Activated CD8-positive, alpha-beta T cell treated with anti-CD3 and anti-CD28 coated beads, Interleukin-2, amount 10 ng/mL, durations not matched to agents 7 days and 5 days (primary cell): ENCODE measurements at regions not wholly inside any gene's neighbourhood (a gene's known extent, or its start where the extent isn't known, plus 50 kb on each side); places are given as distances from the start of the nearest gene placed in this dataset.

Experiments used
- ATAC-seq: fragments of 150-1000 bp; cut with Tn5 transposase; one replicate; pipeline ENCODE4 v1.10.0; 2021; ENCODE audit warnings: moderate library complexity
- CTCF ChIA-PET: fragments of 350-600 bp; sonication (Branson Sonifier 250); formaldehyde crosslinking; loops from one replicate; lab custom pipeline; 2021; ENCODE audit warnings: antibody characterized with exemption; lab: Charles Lee
- POLR2A ChIA-PET: fragments of 350-600 bp; sonication (Branson Sonifier 250); formaldehyde crosslinking; loops from one replicate; lab custom pipeline; 2021; ENCODE audit warnings: antibody characterized with exemption; lab: Charles Lee
- DNase-seq: peaks from one replicate; pipeline ENCODE4 v3.0.0-alpha.2; 2020
- H3K27ac Mint-ChIP-seq: one replicate; pipeline ENCODE4 v1.8.0; 2021; ENCODE audit warnings: mild to moderate bottlenecking, mixed read lengths
- H3K27me3 Mint-ChIP-seq: one replicate; pipeline ENCODE4 v1.8.0; 2021; ENCODE audit warnings: low read depth, mixed read lengths
- H3K36me3 Mint-ChIP-seq: one replicate; pipeline ENCODE4 v1.8.0; 2021; ENCODE audit warnings: low read depth, mixed read lengths
- H3K4me1 Mint-ChIP-seq: one replicate; pipeline ENCODE4 v1.8.0; 2021; ENCODE audit warnings: low read depth, mixed read lengths
- H3K4me3 Mint-ChIP-seq: one replicate; pipeline ENCODE4 v1.8.0; 2021; ENCODE audit warnings: mild to moderate bottlenecking, mixed read lengths
- H3K9me3 Mint-ChIP-seq: one replicate; pipeline ENCODE4 v1.8.0; 2022; ENCODE audit warnings: mixed read lengths; ENCODE audit not compliant: insufficient read depth

GRCh38 chr10:78761311-78761781 is 307.4 kb upstream of the ZMIZ1 start:
- Mint-ChIP-seq H3K36me3 (no peaks in the 10 kb centered on the region), H3K27me3 (peaks cover 6% of the 10 kb centered on the region), H3K9me3 (no peaks in the 10 kb centered on the region), H3K4me3 (no peak overlapping the region), H3K4me1 (peaks cover 10% of the 10 kb centered on the region), H3K27ac (no peak overlapping the region)
- ChIA-PET CTCF (no interaction called here), POLR2A (no interaction called here)
- ATAC-seq (no peak), DNase-seq (no peak)

GRCh38 chr10:78762086-78762630 is 306.6 kb upstream of the ZMIZ1 start:
- peaks cover 3% of the 10 kb centered on the region for H3K27me3 Mint-ChIP-seq
- H3K9me3 Mint-ChIP-seq, result no peaks in the 10 kb centered on the region
- no peaks in the 10 kb centered on the region for H3K36me3 Mint-ChIP-seq
- peaks cover 4% of the 10 kb centered on the region for H3K4me1 Mint-ChIP-seq
- no peak overlapping the region for H3K27ac Mint-ChIP-seq
- ChIA-PET CTCF (no interaction called here), POLR2A (no interaction called here)
- H3K4me3 Mint-ChIP-seq, result no peak overlapping the region
- DNase-seq (no peak), ATAC-seq (no peak)

- Mint-ChIP-seq H3K36me3 (no peaks in the 10 kb centered on the region), H3K4me3 (no peak overlapping the region), H3K27me3 (peaks cover 3% of the 10 kb centered on the region), H3K27ac (no peak overlapping the region), H3K9me3 (no peaks in the 10 kb centered on the region), H3K4me1 (peaks cover 4% of the 10 kb centered on the region)
- DNase-seq (no peak), ATAC-seq (no peak)
- ChIA-PET CTCF (no interaction called here), POLR2A (no interaction called here)
Observed at GRCh38 chr10:78763234-78763633, 305.5 kb upstream of the ZMIZ1 start.

GRCh38 chr10:78763651-78764395 is 304.9 kb upstream of the ZMIZ1 start:
- ChIA-PET POLR2A (no interaction called here), CTCF (no interaction called here)
- Mint-ChIP-seq H3K4me1 (peaks cover 4% of the 10 kb centered on the region), H3K27ac (no peak overlapping the region), H3K36me3 (no peaks in the 10 kb centered on the region), H3K9me3 (no peaks in the 10 kb centered on the region), H3K4me3 (no peak overlapping the region), H3K27me3 (peaks cover 3% of the 10 kb centered on the region)
- no peak for DNase-seq
- ATAC-seq, result no peak

GRCh38 chr10:78764436-78764835 is 304.3 kb upstream of the ZMIZ1 start:
- Mint-ChIP-seq H3K27ac (no peak overlapping the region), H3K36me3 (no peaks in the 10 kb centered on the region), H3K4me3 (no peak overlapping the region)

GRCh38 chr10:78764846-78765430 is 303.8 kb upstream of the ZMIZ1 start:
- ATAC-seq, result no peak
- Mint-ChIP-seq H3K27me3 (peaks cover 3% of the 10 kb centered on the region), H3K36me3 (no peaks in the 10 kb centered on the region), H3K4me3 (no peak overlapping the region), H3K9me3 (no peaks in the 10 kb centered on the region), H3K27ac (no peak overlapping the region), H3K4me1 (peaks cover 4% of the 10 kb centered on the region)
- ChIA-PET POLR2A (no interaction called here), CTCF (no interaction called here)
- DNase-seq, result no peak

More at GRCh38 chr10:78764436-78764835, 304.3 kb upstream of the ZMIZ1 start:
- DNase-seq, result no peak
- ChIA-PET CTCF (no interaction called here), POLR2A (no interaction called here)
- no peak for ATAC-seq
- Mint-ChIP-seq H3K27me3 (peaks cover 3% of the 10 kb centered on the region), H3K4me1 (peaks cover 4% of the 10 kb centered on the region), H3K9me3 (no peaks in the 10 kb centered on the region)

GRCh38 chr10:78765726-78766335 is 302.9 kb upstream of the ZMIZ1 start:
- Mint-ChIP-seq H3K36me3 (no peaks in the 10 kb centered on the region), H3K9me3 (no peaks in the 10 kb centered on the region), H3K4me3 (no peak overlapping the region), H3K27me3 (peaks cover 3% of the 10 kb centered on the region), H3K4me1 (peaks cover 4% of the 10 kb centered on the region), H3K27ac (no peak overlapping the region)
- ATAC-seq, result no peak
- CTCF ChIA-PET, result no interaction called here
- DNase-seq, result no peak
- POLR2A ChIA-PET, result no interaction called here

GRCh38 chr10:78766603-78767002 is 302.2 kb upstream of the ZMIZ1 start:
- CTCF ChIA-PET, result no interaction called here
- ATAC-seq, result no peak

GRCh38 chr10:78768041-78768835 is 300.5 kb upstream of the ZMIZ1 start:
- H3K4me3 Mint-ChIP-seq, result no peak overlapping the region
- CTCF ChIA-PET, result no interaction called here
- H3K27me3 Mint-ChIP-seq, result no peaks in the 10 kb centered on the region
- no peaks in the 10 kb centered on the region for H3K9me3 Mint-ChIP-seq
- H3K27ac Mint-ChIP-seq, result no peak overlapping the region
- POLR2A ChIA-PET, result no interaction called here
- peaks cover 4% of the 10 kb centered on the region for H3K4me1 Mint-ChIP-seq
- DNase-seq (no peak), ATAC-seq (no peak)
- H3K36me3 Mint-ChIP-seq, result no peaks in the 10 kb centered on the region

More at GRCh38 chr10:78766603-78767002, 302.2 kb upstream of the ZMIZ1 start:
- H3K4me3 Mint-ChIP-seq, result no peak overlapping the region
- no peak for DNase-seq
- H3K4me1 Mint-ChIP-seq, result peaks cover 4% of the 10 kb centered on the region
- H3K27ac Mint-ChIP-seq, result no peak overlapping the region
- no peaks in the 10 kb centered on the region for H3K36me3 Mint-ChIP-seq
- peaks cover 3% of the 10 kb centered on the region for H3K27me3 Mint-ChIP-seq
- POLR2A ChIA-PET, result interaction anchor here (1.0 kb wide), 1 partner anchor 20 kb away, joined by 3 read pairs; no protein-coding TSS in a partner anchor
- H3K9me3 Mint-ChIP-seq, result no peaks in the 10 kb centered on the region

- DNase-seq (no peak), ATAC-seq (no peak)
- Mint-ChIP-seq H3K9me3 (no peaks in the 10 kb centered on the region), H3K27ac (no peak overlapping the region), H3K27me3 (no peaks in the 10 kb centered on the region), H3K36me3 (no peaks in the 10 kb centered on the region), H3K4me3 (no peak overlapping the region), H3K4me1 (peaks cover 4% of the 10 kb centered on the region)
- ChIA-PET CTCF (no interaction called here), POLR2A (no interaction called here)
Observed at GRCh38 chr10:78768876-78769275, 299.9 kb upstream of the ZMIZ1 start.

- DNase-seq (no peak), ATAC-seq (no peak)
- ChIA-PET CTCF (no interaction called here), POLR2A (no interaction called here)
- Mint-ChIP-seq H3K36me3 (no peaks in the 10 kb centered on the region), H3K4me3 (no peak overlapping the region), H3K27ac (no peak overlapping the region), H3K4me1 (peaks cover 2% of the 10 kb centered on the region), H3K27me3 (no peaks in the 10 kb centered on the region), H3K9me3 (no peaks in the 10 kb centered on the region)
Observed at GRCh38 chr10:78769526-78769925, 299.2 kb upstream of the ZMIZ1 start.
